Fibroblast of pulmonary artery (primary cell): ENCODE measurements at regions not wholly inside any gene's neighbourhood (a gene's known extent, or its start where the extent isn't known, plus 50 kb on each side); places are given as distances from the start of the nearest gene placed in this dataset.

Experiments
- DNase-seq: peaks from one replicate; pipeline ENCODE4 v3.0.0-alpha.2; 2010; ENCODE audit warnings: low read depth
- H3K4me3 ChIP-seq: replicated peaks from 2 replicates; pipeline ENCODE4 v1.5.1; 2011; ENCODE audit warnings: low read depth, mild to moderate bottlenecking, control low read depth, low read length, moderate library complexity
- TF ChIP-seq, protein P1 (sequence below): IDR thresholded peaks from 2 replicates; pipeline ENCODE4 v1.5.1; 2011; ENCODE audit warnings: mild to moderate bottlenecking, control low read depth, low read length, inconsistent platforms; ENCODE audit errors: missing control alignments

DNA sequence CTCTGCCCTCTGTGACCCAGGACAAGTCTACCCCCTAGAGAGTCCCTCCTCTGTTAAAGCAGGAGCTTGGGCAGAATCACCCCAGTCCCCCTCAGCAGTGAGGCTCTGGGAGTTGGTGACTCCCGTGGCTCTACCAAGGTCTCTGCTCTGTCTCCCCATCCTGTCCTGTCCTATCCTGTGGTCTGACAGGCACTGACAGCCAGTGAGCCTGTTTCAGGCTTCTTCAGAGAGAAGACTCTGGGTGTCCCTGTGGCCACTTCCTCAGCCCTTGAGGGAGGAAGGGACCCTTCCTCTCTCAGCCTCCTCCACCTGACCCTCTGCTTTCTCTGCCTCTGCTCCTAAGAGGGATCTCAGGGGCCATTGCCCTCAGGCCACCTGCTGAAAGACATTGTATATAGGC lies 148.7 kb downstream of the FCRL5 start:
- TF ChIP-seq, protein P1, sequence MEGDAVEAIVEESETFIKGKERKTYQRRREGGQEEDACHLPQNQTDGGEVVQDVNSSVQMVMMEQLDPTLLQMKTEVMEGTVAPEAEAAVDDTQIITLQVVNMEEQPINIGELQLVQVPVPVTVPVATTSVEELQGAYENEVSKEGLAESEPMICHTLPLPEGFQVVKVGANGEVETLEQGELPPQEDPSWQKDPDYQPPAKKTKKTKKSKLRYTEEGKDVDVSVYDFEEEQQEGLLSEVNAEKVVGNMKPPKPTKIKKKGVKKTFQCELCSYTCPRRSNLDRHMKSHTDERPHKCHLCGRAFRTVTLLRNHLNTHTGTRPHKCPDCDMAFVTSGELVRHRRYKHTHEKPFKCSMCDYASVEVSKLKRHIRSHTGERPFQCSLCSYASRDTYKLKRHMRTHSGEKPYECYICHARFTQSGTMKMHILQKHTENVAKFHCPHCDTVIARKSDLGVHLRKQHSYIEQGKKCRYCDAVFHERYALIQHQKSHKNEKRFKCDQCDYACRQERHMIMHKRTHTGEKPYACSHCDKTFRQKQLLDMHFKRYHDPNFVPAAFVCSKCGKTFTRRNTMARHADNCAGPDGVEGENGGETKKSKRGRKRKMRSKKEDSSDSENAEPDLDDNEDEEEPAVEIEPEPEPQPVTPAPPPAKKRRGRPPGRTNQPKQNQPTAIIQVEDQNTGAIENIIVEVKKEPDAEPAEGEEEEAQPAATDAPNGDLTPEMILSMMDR = no peak
- DNase-seq = no peak
- H3K4me3 ChIP-seq = no peak overlapping the region

DNA sequence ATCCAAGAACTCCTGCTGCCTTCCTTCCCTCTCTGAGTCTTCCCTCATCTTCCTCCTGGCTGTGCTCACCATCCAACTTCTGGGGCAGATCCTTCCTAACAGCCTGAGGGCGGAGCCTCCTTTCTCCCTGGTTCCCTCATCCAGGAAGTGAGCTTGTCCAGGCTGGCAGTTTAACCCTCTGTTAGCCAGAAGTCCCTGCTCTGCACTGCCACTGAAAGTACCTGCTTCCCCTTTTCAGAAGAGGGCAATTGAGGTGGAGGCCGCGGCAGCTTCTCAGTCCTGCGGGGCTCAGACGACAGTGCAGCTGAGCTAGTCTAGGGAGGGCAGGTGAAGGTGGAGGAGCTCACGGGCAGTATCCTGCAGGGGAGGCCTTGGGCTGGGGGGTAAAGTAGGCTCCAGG lies 149.1 kb downstream of the FCRL5 start:
- TF ChIP-seq, protein P1 = no peak
- H3K4me3 ChIP-seq = no peak overlapping the region
- DNase-seq = no peak

DNA sequence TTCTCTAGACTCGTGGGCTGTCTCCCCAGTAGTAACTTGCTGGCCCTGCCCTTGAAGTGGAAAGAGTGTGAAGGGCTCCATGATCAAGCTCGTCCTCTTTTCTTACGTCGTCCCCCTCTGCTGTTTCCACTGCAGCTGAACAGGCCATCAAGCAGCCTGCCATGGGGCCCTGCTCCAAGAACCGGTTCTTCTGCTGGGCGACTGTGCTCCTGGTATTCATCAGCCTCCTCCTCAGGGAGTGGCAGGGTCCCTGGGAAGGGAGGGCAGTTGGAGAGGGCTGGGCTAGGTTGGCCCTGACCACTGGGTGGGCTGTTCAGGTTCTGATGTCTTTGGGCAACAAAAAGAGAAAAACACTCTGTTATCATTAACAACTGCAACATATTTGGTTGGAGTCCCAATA lies 151.5 kb downstream of the FCRL5 start:
- DNase-seq = no peak
- no peak overlapping the region for H3K4me3 ChIP-seq
- TF ChIP-seq, protein P1 = no peak

DNA sequence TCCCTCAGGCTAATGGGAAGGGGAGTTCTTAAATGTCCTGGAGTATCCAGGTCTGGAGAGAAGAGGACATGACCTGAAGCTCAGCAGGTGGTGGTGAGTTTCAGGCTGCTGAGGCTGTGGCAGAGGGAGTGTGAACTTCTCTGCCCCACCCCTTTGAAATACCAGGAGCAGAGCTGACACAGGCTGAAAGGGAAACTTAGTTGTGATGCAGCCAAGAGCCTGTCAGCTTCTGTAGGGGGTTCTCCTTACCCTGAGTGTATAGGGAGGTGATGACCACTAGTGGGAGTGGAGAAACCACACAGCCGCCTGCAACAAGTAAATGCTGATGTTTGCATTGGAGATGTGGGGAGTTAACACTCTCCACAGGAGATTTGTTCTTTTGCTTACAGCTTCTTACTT lies 152.3 kb downstream of the FCRL5 start:
- TF ChIP-seq, protein P1 = no peak
- DNase-seq = peak; percentile 6
- no peak overlapping the region for H3K4me3 ChIP-seq

DNA sequence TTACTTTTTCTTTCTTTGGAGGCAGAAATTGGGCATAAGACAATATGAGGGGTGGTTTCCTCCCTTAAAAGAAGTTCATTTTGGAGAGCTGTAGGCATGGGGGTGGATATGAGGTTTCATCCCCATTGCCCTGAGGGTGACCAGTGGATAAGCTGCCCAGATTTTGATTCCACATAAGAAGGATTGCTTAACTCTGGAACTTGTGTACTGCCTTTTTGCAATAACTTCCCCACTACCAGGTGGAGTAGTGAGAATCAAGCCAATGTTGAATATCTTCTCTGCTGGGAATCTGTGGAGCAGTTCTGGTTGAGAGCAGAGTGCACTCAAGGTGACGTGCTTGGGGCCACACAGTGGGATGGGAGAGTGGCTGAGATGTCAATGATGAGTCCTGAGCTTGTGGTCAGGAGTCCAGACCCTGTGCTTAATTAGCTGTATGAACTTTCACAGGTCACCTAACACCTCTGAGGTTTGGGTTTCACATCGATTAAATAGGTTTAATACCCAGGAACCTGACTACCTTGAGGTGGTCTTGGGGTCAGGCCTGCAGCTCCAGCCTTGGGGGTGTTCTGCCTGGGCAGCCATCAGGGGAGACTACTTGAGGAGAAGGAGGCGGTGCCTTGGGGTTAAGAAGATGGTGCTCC lies 152.9 kb downstream of the FCRL5 start:
- no peak overlapping the region for H3K4me3 ChIP-seq
- no peak for DNase-seq
- TF ChIP-seq, protein P1 = no peak

DNA sequence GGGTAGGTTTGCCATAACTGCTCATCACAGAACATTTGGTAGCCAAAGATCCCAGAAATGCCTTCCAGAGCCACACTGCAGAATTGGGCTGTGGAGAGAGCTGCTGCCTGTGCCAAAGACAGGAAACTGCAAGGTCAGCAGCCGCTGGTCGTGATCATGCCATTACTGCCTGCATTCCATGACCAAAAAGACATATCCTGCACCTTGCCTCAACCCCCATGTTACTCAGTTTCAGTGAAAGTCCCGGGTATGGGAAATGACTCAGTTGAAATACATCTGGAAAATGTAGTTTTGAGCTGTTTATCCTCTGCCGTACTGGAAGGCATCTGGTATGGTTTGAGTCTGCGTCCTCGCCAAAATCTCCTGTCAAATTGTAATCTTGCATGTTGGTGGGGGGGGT lies 161.7 kb downstream of the FCRL5 start:
- no peak overlapping the region for H3K4me3 ChIP-seq
- TF ChIP-seq, protein P1 = no peak
- DNase-seq = peak; percentile 72

DNA sequence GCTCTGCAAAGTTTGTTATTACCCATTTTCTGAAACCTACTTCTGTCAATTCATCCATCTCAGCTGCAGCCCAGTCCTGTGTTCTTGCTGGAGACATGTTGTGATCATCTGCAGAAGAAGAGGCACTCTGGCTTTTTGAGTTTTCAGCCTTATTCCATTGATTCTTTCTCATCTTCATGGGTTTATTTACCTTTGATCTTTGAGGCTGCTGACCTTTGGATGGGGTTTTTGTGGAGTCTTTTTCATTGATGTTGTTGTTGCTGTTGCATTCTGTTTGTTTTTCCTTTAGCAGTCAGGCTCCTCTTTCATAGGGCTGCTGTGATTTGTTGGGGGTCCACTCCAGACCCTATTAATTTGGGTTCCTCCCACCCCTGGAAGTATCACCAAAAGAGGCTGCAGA lies 164.3 kb downstream of the FCRL5 start:
- TF ChIP-seq, protein P1 = no peak
- no peak overlapping the region for H3K4me3 ChIP-seq
- no peak for DNase-seq
